Endothelial cell of umbilical vein (primary cell): ENCODE measurements at regions not wholly inside any gene's neighbourhood (a gene's known extent, or its start where the extent isn't known, plus 50 kb on each side); places are given as distances from the start of the nearest gene placed in this dataset.

Experiments used
- BruUV-seq: library from RNA; stranded (reverse); fragments of 400-500 nt; replicated peaks from 2 replicates; lab custom pipeline; 2021; lab: Mats Ljungman, UMichigan
- CTCF ChIA-PET: fragments of 300-600, 350-600 bp; sonication (Branson Sonifier 250); formaldehyde crosslinking; loops from one replicate; lab custom pipeline; 2021; ENCODE audit warnings: antibody characterized with exemption, inconsistent platforms; lab: Charles Lee
- POLR2A ChIA-PET: fragments of 300-600, 350-600 bp; sonication (Branson Sonifier 250); formaldehyde crosslinking; loops from one replicate; lab custom pipeline; 2021; ENCODE audit warnings: antibody characterized with exemption, inconsistent platforms; lab: Charles Lee
- DNase-seq: peaks from one replicate; pipeline ENCODE4 v3.0.0-alpha.2; 2011; ENCODE audit warnings: low read depth, low spot score
- FAIRE-seq: peaks from 2 replicates; lab custom pipeline; 2011; peaks lifted over from hg19 to GRCh38; lab: Jason Lieb, UNC
- H2AFZ ChIP-seq: 2 replicates; pipeline ENCODE4 v1.6.0; 2012; ENCODE audit warnings: low read depth, low read length, control low read depth, inconsistent platforms
- H3K27ac ChIP-seq: 2 replicates; pipeline ENCODE4 v1.5.1; 2011; ENCODE audit warnings: low read depth, mild to moderate bottlenecking, control low read depth, low read length, moderate library complexity; ENCODE audit not compliant: insufficient read depth
- H3K27me3 ChIP-seq, 2 experiments: 2 replicates each; pipeline versions ENCODE4 v1.6.0 to v1.6.1; 2011; ENCODE audit warnings: low read length in 2 of 2, mixed read lengths in 1 of 2; ENCODE audit not compliant: control insufficient read depth in 2 of 2, insufficient read depth in 2 of 2
- H3K36me3 ChIP-seq, 2 experiments: 2 replicates in 1 of 2; 3 replicates in 1 of 2; pipeline ENCODE4 v1.5.1; 2011; ENCODE audit warnings: low read length in 2 of 2, mild to moderate bottlenecking in 1 of 2, moderate library complexity in 1 of 2; ENCODE audit not compliant: control insufficient read depth in 2 of 2, insufficient read depth in 2 of 2; ENCODE audit errors: extremely low read depth in 1 of 2
- H3K4me1 ChIP-seq: 3 replicates; pipeline ENCODE4 v1.5.1; 2011; ENCODE audit warnings: mild to moderate bottlenecking, low read length; ENCODE audit not compliant: control insufficient read depth, insufficient read depth; ENCODE audit errors: extremely low read depth
- H3K4me2 ChIP-seq: 2 replicates; pipeline ENCODE4 v1.6.1; 2011; ENCODE audit warnings: low read length, control low read depth, mixed read lengths; ENCODE audit not compliant: insufficient read depth
- H3K4me3 ChIP-seq, 3 experiments: fragments of 200-600 bp in 1 of 3; sonication (generic), shearing (Covaris generic) in 1 of 3; replicated peaks in 1 of 3; 2 replicates each; pipeline ENCODE4 v1.5.1; 2011 to 2016; ENCODE audit warnings: control low read depth in 3 of 3, low read length in 3 of 3, mild to moderate bottlenecking in 2 of 3, inconsistent platforms in 1 of 3, low read depth in 1 of 3, moderate library complexity in 1 of 3; ENCODE audit not compliant: insufficient read depth in 1 of 3
- H3K79me2 ChIP-seq: 2 replicates; pipeline ENCODE4 v1.6.0; 2012; ENCODE audit warnings: low read length, inconsistent platforms; ENCODE audit not compliant: control insufficient read depth, insufficient read depth
- H3K9ac ChIP-seq: replicated peaks from 2 replicates; pipeline ENCODE3; 2011; ENCODE audit warnings: low read length, control low read depth; ENCODE audit not compliant: insufficient read depth; ENCODE audit errors: extremely low read depth
- H3K9me1 ChIP-seq: replicated peaks from 3 replicates; pipeline ENCODE4 v1.6.0; 2011; ENCODE audit warnings: mild to moderate bottlenecking, low read length; ENCODE audit not compliant: control insufficient read depth, insufficient read depth; ENCODE audit errors: extremely low read depth
- H3K9me3 ChIP-seq: replicated peaks from 2 replicates; pipeline ENCODE4 v1.5.1; 2012; ENCODE audit warnings: low read length, inconsistent platforms; ENCODE audit not compliant: control insufficient read depth, insufficient read depth
- H4K20me1 ChIP-seq: replicated peaks from 2 replicates; pipeline ENCODE3; 2011; ENCODE audit warnings: mild to moderate bottlenecking, low read length; ENCODE audit not compliant: control insufficient read depth, insufficient read depth; ENCODE audit errors: extremely low read depth
- EZH2 ChIP-seq: IDR thresholded peaks from 2 replicates; pipeline ENCODE4 v1.6.1; 2012; ENCODE audit warnings: borderline replicate concordance, low read depth, mild to moderate bottlenecking, moderate library complexity, low read length, inconsistent platforms; ENCODE audit not compliant: severe bottlenecking
- FOS ChIP-seq: IDR thresholded peaks from 2 replicates; pipeline ENCODE4 v1.6.1; 2011; ENCODE audit warnings: mild to moderate bottlenecking, low read length, moderate library complexity, borderline replicate concordance; ENCODE audit not compliant: insufficient read depth
- GATA2 ChIP-seq: IDR thresholded peaks from 2 replicates; pipeline ENCODE4 v1.7.0; 2011; ENCODE audit warnings: low read depth, mild to moderate bottlenecking, moderate library complexity, mixed read lengths, low read length; ENCODE audit not compliant: insufficient read length, insufficient read depth
- JUN ChIP-seq: IDR thresholded peaks from 2 replicates; pipeline ENCODE4 v1.6.1; 2011; ENCODE audit warnings: borderline replicate concordance, low read depth; ENCODE audit not compliant: insufficient read length, insufficient read depth
- MYC ChIP-seq: IDR thresholded peaks from one replicate; pipeline ENCODE4 v1.6.1; 2011; ENCODE audit warnings: mild to moderate bottlenecking, low read depth, low read length
- POLR2A ChIP-seq: IDR thresholded peaks from 2 replicates; pipeline ENCODE4 v1.6.1; 2012; ENCODE audit warnings: low read depth, mild to moderate bottlenecking, control low read depth, low read length
- POLR2AphosphoS5 ChIP-seq: IDR thresholded peaks from 2 replicates; pipeline ENCODE4 v1.6.1; 2012; ENCODE audit warnings: low read depth, mild to moderate bottlenecking, control low read depth, low read length, moderate library complexity; ENCODE audit not compliant: insufficient read depth
- dilution Hi-C: fragments of 300-500 bp; cut with MboI; formaldehyde crosslinking; loops from one replicate; pipeline ENCODE4 v1.15.0; 2019; ENCODE audit warnings: low sequenced_read_pairs; ENCODE audit not compliant: extremely low pct_ligation_motif_present
- intact Hi-C: fragments of 100-400 bp; cut with micrococcal nuclease; formaldehyde crosslinking; loops from one replicate; pipeline ENCODE4 v1.10.0; 2022
- TF ChIP-seq, protein P1 (sequence below): IDR thresholded peaks from 2 replicates; pipeline ENCODE4 v1.6.1; 2011; ENCODE audit not compliant: insufficient read depth, insufficient read length
- TF ChIP-seq, protein P2 (sequence below), 2 donors: IDR thresholded peaks; 1 replicate in 1 of 2; 2 replicates in 1 of 2; pipeline ENCODE4 v1.5.1; 2011; ENCODE audit warnings: low read length in 2 of 2, mild to moderate bottlenecking in 2 of 2, moderate library complexity in 2 of 2, control low read depth in 1 of 2, inconsistent platforms in 1 of 2, low read depth in 1 of 2; ENCODE audit not compliant: insufficient read depth in 1 of 2; ENCODE audit errors: extremely low read depth in 1 of 2

DNA sequence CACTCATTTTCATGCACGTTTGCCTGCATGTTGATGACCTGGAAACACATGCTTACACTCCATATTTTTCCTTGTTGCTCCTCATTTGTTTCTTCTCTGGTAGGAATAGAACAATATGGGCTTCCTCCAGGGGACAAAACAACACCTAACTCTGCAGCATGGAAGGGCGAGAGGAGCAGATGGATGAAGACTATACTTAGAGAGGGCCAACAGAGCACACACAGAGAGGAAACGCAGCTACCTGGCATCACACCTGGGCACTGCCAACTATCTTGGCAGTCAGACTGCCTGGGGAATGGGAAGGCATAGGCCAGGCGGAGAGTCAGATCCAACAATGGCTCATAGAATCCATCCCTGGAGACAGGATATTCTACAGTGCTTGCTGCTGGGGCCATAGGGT, 290.9 kb downstream of the CD83 start:
- ChIA-PET CTCF (no interaction called here), POLR2A (no interaction called here)
- Histone ChIP-seq H2AFZ (no peak overlapping the region), H3K9me1 (no peaks in the 10 kb centered on the region), H3K4me3 (no peak overlapping the region), H3K27me3 (no peaks in the 10 kb centered on the region), H3K4me2 (no peak overlapping the region), H3K9ac (no peak overlapping the region), H3K36me3 (no peaks in the 10 kb centered on the region), H4K20me1 (no peaks in the 10 kb centered on the region), H3K9me3 (peaks cover 3% of the 10 kb centered on the region), H3K27ac (no peak overlapping the region), H3K4me1 (no peaks in the 10 kb centered on the region), H3K79me2 (no peaks in the 10 kb centered on the region)
- FAIRE-seq = no peak
- intact Hi-C loops (no loop called here), dilution Hi-C loops (no loop called here)
- no TSS peak for BruUV-seq
- DNase-seq = no peak
- TF ChIP-seq POLR2A (no peak), POLR2AphosphoS5 (no peak), JUN (no peak), EZH2 (no peak)

DNA sequence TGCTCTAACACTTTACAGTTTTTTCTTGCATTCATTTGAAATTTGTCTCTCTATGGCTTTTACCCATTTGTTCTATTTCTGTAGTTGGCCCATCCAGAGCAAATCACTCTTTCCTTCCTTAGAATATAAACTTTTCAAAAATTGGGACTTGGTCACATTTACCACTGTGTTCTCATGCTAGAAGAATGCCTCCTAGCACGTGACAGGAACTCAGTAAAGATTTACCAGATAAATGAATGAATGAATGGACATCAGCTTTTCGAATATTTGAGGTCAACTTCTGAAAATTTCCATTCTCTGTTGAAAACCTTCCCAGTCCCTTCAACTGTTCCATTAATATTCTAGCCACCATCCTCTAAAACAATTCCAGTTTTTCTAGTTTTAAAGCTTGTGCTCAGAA, 294.5 kb downstream of the CD83 start:
- no peak overlapping the region for H3K4me2 ChIP-seq
- intact Hi-C loops = no loop called here
- POLR2A ChIA-PET = no interaction called here
- H3K27ac ChIP-seq = no peak overlapping the region
- H3K9me1 ChIP-seq = no peaks in the 10 kb centered on the region
- H3K4me3 ChIP-seq = no peak overlapping the region
- H3K36me3 ChIP-seq = no peaks in the 10 kb centered on the region
- H3K9ac ChIP-seq = no peak overlapping the region
- dilution Hi-C loops = no loop called here
- no TSS peak for BruUV-seq
- CTCF ChIA-PET = no interaction called here
- peaks cover 5% of the 10 kb centered on the region for H3K9me3 ChIP-seq
- FAIRE-seq (no peak), DNase-seq (no peak)
- no peaks in the 10 kb centered on the region for H3K4me1 ChIP-seq
- H4K20me1 ChIP-seq = no peaks in the 10 kb centered on the region
- no peaks in the 10 kb centered on the region for H3K79me2 ChIP-seq
- H3K27me3 ChIP-seq = no peaks in the 10 kb centered on the region
- TF ChIP-seq POLR2AphosphoS5 (no peak), EZH2 (no peak), POLR2A (no peak), GATA2 (no peak), MYC (no peak), JUN (no peak), FOS (no peak)
- TF ChIP-seq, protein P1, sequence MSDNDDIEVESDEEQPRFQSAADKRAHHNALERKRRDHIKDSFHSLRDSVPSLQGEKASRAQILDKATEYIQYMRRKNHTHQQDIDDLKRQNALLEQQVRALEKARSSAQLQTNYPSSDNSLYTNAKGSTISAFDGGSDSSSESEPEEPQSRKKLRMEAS = no peak
- TF ChIP-seq, protein P2, sequence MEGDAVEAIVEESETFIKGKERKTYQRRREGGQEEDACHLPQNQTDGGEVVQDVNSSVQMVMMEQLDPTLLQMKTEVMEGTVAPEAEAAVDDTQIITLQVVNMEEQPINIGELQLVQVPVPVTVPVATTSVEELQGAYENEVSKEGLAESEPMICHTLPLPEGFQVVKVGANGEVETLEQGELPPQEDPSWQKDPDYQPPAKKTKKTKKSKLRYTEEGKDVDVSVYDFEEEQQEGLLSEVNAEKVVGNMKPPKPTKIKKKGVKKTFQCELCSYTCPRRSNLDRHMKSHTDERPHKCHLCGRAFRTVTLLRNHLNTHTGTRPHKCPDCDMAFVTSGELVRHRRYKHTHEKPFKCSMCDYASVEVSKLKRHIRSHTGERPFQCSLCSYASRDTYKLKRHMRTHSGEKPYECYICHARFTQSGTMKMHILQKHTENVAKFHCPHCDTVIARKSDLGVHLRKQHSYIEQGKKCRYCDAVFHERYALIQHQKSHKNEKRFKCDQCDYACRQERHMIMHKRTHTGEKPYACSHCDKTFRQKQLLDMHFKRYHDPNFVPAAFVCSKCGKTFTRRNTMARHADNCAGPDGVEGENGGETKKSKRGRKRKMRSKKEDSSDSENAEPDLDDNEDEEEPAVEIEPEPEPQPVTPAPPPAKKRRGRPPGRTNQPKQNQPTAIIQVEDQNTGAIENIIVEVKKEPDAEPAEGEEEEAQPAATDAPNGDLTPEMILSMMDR (IDR thresholded peaks at IDR 0.05; ENCODE audit: extremely low read depth in 1 of 2, insufficient read depth in 1 of 2, low read depth in 1 of 2, low read length in 2 of 2) = no peak
- H2AFZ ChIP-seq = no peak overlapping the region
